ES-I3 (cell line): ENCODE measurements at regions not wholly inside any gene's neighbourhood (a gene's known extent, or its start where the extent isn't known, plus 50 kb on each side); places are given as distances from the start of the nearest gene placed in this dataset.

ENCODE experiments used
- H3K36me3 ChIP-seq: 2 replicates; pipeline ENCODE4 v1.6.1; 2013; ENCODE audit warnings: mild to moderate bottlenecking, low read length, control low read depth, moderate library complexity; ENCODE audit not compliant: insufficient read depth
- H3K4me1 ChIP-seq: 2 replicates; pipeline ENCODE4 v1.6.1; 2013; ENCODE audit warnings: mild to moderate bottlenecking, control low read depth, low read length; ENCODE audit not compliant: insufficient read depth
- H3K9ac ChIP-seq: 2 replicates; pipeline ENCODE4 v1.6.1; 2013; ENCODE audit warnings: low read depth, mild to moderate bottlenecking, low read length, moderate library complexity
- H3K9me3 ChIP-seq: 2 replicates; pipeline ENCODE4 v1.6.1; 2013; ENCODE audit warnings: mild to moderate bottlenecking, low read length, moderate library complexity; ENCODE audit not compliant: control insufficient read depth, insufficient read depth

GRCh38 chr5:72611118-72611730 lies 104.0 kb upstream of the ZNF366 start:
- Histone ChIP-seq H3K9ac (no peak overlapping the region), H3K36me3 (no peaks in the 10 kb centered on the region), H3K9me3 (no peaks in the 10 kb centered on the region), H3K4me1 (peaks cover 7% of the 10 kb centered on the region; the same call in 1 of the 2 replicates)

DNA sequence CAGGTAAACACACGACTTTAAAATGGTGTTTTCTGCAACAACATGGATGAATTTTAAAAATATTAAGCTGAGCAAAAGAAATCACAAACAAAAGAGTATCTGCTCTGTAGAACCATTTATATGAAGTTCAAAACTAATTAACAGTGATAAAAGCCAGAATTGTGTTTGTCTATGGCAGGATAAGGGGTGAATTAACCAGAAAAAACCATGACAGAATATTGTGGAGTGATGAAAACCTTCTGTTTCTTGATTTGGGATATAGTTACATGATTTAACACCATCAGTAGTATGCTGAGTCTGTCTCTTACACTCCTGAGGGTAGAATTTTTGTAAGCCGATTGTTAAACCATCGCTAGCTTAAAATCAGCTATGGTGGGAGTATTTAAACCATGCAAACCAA lies 101.7 kb upstream of the ZNF366 start:
- H3K36me3 ChIP-seq: no peaks in the 10 kb centered on the region
- H3K4me1 ChIP-seq: peaks cover 7% of the 10 kb centered on the region; the same call in 1 of the 2 replicates
- no peak overlapping the region for H3K9ac ChIP-seq
- H3K9me3 ChIP-seq: no peaks in the 10 kb centered on the region

GRCh38 chr5:72608297-72608696 lies 101.1 kb upstream of the ZNF366 start:
- Histone ChIP-seq H3K9ac (no peak overlapping the region), H3K9me3 (no peaks in the 10 kb centered on the region), H3K4me1 (peaks cover 7% of the 10 kb centered on the region; the same call in 1 of the 2 replicates), H3K36me3 (no peaks in the 10 kb centered on the region)

GRCh38 chr5:72607381-72607780 lies 100.2 kb upstream of the ZNF366 start:
- Histone ChIP-seq H3K4me1 (peaks cover 7% of the 10 kb centered on the region; the same call in 1 of the 2 replicates), H3K36me3 (no peaks in the 10 kb centered on the region), H3K9ac (no peak overlapping the region), H3K9me3 (no peaks in the 10 kb centered on the region)

- peaks cover 7% of the 10 kb centered on the region; the same call in 1 of the 2 replicates for H3K4me1 ChIP-seq
- H3K9me3 ChIP-seq: no peaks in the 10 kb centered on the region
- no peak overlapping the region for H3K9ac ChIP-seq
- H3K36me3 ChIP-seq: no peaks in the 10 kb centered on the region
Observed at GRCh38 chr5:72606525-72606924, 99.3 kb upstream of the ZNF366 start.

DNA sequence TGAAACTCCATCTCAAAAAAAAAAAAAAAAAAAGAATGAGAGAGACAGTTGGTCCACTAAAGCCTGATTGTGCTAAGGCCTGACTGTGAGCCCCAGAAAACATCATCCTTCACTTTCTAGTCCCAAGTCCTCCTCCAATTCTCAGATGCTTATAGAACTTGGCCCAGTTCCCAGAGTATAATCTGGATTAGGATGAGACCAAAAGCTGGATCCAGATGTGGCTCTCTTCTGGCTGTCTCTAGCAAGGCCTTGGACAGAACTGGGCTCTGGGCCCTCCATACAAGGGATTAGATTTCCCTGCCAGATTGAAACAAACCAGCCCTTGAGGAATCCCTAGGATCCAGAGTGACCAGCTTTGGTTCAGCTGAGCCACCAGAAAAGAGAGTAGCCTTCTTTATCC lies 98.4 kb upstream of the ZNF366 start:
- no peaks in the 10 kb centered on the region for H3K4me1 ChIP-seq
- H3K36me3 ChIP-seq: no peaks in the 10 kb centered on the region
- no peaks in the 10 kb centered on the region for H3K9me3 ChIP-seq
- no peak overlapping the region for H3K9ac ChIP-seq

DNA sequence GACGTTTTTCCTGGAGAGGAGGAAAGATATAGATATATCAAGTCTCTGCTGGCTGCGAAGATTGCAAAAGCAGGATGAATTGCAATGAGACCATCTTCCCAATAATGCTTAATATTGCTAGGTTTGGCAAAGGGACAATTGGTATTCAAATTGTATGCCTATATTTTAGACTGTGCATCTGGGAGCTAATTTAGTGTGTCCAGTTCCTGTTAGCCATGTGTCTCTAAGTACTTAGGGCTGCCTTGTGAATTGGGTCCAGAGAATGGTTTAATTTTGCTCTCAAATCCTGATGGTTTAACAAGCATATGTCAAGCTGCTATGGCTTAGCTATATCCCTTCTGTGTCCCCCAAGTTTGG lies 97.6 kb upstream of the ZNF366 start:
- H3K4me1 ChIP-seq: no peaks in the 10 kb centered on the region
- H3K9ac ChIP-seq: no peak overlapping the region
- H3K36me3 ChIP-seq: no peaks in the 10 kb centered on the region
- no peaks in the 10 kb centered on the region for H3K9me3 ChIP-seq

DNA sequence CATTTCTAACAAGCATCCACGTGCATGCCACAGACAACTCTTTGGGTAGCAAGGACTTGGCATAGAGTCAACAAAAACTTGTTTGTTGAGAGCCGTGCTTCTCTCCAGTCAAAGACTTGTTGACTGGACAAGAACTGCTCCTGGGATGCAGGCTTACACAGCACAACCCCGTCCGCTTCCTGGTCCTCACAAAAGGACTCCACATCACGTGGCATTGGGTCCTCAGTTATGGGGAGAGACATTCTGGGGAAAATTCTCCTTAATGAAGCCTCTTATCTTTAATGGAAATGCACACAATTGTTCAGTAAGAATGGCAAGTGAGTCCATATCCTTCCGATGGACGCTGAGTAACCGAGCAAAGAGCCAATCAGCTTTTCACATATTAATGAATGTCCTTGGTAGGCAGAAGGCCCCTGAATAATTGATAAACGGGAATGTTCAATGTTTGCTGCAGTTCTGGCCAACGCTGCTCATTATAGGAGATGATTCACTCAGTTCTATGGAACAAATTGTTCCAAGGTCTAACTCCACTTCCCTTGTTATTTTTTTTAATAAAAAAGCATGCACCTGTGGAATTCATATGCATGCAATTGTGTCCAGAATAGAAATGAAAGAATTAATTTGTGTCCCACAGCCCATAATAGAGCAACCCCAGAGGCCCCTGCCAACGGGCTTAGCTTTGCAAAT lies 97.0 kb upstream of the ZNF366 start:
- Histone ChIP-seq H3K4me1 (no peaks in the 10 kb centered on the region), H3K9ac (no peak overlapping the region)

GRCh38 chr5:72602696-72603685 lies 95.8 kb upstream of the ZNF366 start:
- Histone ChIP-seq H3K36me3 (no peaks in the 10 kb centered on the region), H3K9ac (no peak overlapping the region), H3K9me3 (0 out of 2 replicates have a peak, but pooled peaks cover 7% of the 10 kb centered on the region), H3K4me1 (no peaks in the 10 kb centered on the region)

More for the DNA sequence above, 97.0 kb upstream of the ZNF366 start:
- H3K36me3 ChIP-seq: no peaks in the 10 kb centered on the region
- H3K9me3 ChIP-seq: 0 out of 2 replicates have a peak, but pooled peaks cover 5% of the 10 kb centered on the region

DNA sequence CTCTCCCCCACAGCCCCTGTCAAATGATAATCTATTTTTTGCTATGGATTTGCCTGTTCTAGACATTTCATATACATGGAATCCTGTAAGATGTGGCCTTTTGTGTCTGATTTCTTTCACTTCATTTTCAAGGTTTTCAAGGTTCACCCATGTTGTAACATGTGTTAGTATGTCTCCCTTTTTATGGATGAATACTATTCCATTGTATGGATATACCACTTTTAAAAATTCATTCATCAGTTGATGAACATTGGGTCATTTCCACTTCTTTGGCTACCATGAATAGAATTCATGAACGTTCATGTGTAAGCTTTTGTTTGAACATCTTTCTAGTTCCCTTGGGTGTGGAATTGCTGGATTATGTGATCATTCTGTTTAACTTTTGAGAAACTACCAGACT lies 94.7 kb upstream of the ZNF366 start:
- no peak overlapping the region for H3K9ac ChIP-seq
- 0 out of 2 replicates have a peak, but pooled peaks cover 7% of the 10 kb centered on the region for H3K4me1 ChIP-seq
- H3K9me3 ChIP-seq: 0 out of 2 replicates have a peak, but pooled peaks cover 7% of the 10 kb centered on the region
- H3K36me3 ChIP-seq: no peaks in the 10 kb centered on the region

- H3K4me1 ChIP-seq: 0 out of 2 replicates have a peak, but pooled peaks cover 7% of the 10 kb centered on the region
- no peak overlapping the region for H3K9ac ChIP-seq
- H3K9me3 ChIP-seq: 0 out of 2 replicates have a peak, but pooled peaks cover 7% of the 10 kb centered on the region
- no peaks in the 10 kb centered on the region for H3K36me3 ChIP-seq
Observed at GRCh38 chr5:72600391-72600981, 93.3 kb upstream of the ZNF366 start.

DNA sequence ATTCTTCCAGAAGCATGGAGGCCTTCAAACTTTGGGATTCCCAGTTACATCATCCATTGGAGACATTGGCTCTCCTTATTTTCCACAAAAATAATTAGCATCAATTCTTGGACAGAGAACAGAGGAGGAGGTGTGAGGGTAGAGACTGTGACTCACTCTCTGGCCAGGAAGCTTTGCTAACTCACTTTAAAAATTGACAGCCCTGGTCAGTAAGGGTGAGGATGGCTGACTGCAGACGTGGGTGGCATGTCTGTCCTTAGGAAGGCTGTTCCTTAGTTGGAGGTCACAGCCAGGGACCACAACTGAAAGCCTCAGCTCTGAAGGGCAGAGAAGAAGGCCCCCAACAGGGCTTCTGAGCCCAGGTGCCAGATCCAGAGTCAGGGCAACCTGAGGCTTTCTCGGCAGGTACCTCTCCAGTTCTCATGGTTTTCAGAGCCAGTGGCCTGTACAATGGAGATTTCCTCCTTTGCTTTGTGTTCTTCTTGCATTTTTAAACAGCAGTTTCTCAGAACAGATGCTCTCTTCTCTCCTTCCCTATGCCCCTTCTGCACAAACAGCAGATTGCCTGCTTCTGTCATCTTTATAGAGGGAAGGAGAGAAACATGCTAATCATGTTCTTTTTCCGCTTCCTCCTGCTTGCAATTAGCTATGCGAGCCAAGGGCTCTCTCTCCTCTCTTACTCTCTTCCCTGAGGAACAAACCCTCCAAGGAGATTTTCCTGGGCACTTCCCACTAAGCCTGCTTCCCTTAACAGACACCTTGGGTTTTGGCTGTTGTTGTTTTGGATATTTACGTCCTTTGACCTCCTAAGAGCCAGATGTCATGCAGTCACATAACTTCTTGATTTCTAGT lies 92.5 kb upstream of the ZNF366 start:
- H3K9ac ChIP-seq: no peak overlapping the region
- 0 out of 2 replicates have a peak, but pooled peaks cover 7% of the 10 kb centered on the region for H3K4me1 ChIP-seq
- no peaks in the 10 kb centered on the region for H3K36me3 ChIP-seq
- 0 out of 2 replicates have a peak, but pooled peaks cover 7% of the 10 kb centered on the region for H3K9me3 ChIP-seq

GRCh38 chr5:72599065-72599433 lies 91.8 kb upstream of the ZNF366 start:
- H3K9ac ChIP-seq: no peak overlapping the region
- H3K36me3 ChIP-seq: no peaks in the 10 kb centered on the region
- 0 out of 2 replicates have a peak, but pooled peaks cover 7% of the 10 kb centered on the region for H3K4me1 ChIP-seq
- 0 out of 2 replicates have a peak, but pooled peaks cover 7% of the 10 kb centered on the region for H3K9me3 ChIP-seq
